Stomach (tissue), 4 donors: ENCODE measurements at regions not wholly inside any gene's neighbourhood (a gene's known extent, or its start where the extent isn't known, plus 50 kb on each side); places are given as distances from the start of the nearest gene placed in this dataset.

ENCODE experiments used
- EP300 ChIP-seq: sonication (generic); formaldehyde crosslinking; IDR thresholded peaks from one replicate; pipeline ENCODE4 v1.6.1; 2017; ENCODE audit warnings: antibody characterized with exemption
- POLR2A ChIP-seq, 4 donors: fragments of 450-650 bp; IDR thresholded peaks; one replicate each; pipeline ENCODE4 v1.6.1; 2016; ENCODE audit warnings: antibody characterized with exemption in 4 of 4, control low read depth in 2 of 4, mild to moderate bottlenecking in 1 of 4, moderate library complexity in 1 of 4
- POLR2AphosphoS5 ChIP-seq, 3 donors: sonication (generic); formaldehyde crosslinking; IDR thresholded peaks; one replicate each; pipeline ENCODE4 v1.6.1; 2016; ENCODE audit warnings: antibody characterized with exemption in 3 of 3
- TF ChIP-seq, protein P1 (sequence below), 7 experiments: fragments of 450-650 bp in 4 of 7; fragments of 200-600 bp in 3 of 7; sonication (generic) in 3 of 7; IDR thresholded peaks; one replicate each; pipeline ENCODE4 v1.5.1; 2016 to 2019; ENCODE audit warnings: antibody characterized with exemption in 7 of 7, control low read depth in 2 of 7, mild to moderate bottlenecking in 1 of 7

DNA sequence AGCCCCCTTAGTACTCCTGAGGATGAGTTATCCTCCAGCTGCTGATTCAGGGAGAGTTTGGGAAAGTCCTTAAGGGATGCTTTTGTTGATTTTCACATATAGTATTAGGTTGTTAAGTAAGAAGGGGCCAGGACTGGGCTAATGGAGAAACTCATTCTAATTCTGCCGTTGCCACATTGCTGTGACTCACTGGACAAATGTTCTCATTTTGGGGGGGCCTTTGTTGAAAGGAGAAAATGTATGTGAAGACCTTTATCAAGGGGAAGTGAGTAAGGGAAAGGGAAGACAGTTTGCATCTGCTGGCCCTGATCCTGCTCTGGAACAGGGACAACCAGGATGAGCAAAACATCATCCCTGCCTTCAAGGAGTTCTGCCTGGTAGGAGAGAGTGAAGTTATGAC, 123.2 kb upstream of the FGGY start:
- TF ChIP-seq, protein P1, sequence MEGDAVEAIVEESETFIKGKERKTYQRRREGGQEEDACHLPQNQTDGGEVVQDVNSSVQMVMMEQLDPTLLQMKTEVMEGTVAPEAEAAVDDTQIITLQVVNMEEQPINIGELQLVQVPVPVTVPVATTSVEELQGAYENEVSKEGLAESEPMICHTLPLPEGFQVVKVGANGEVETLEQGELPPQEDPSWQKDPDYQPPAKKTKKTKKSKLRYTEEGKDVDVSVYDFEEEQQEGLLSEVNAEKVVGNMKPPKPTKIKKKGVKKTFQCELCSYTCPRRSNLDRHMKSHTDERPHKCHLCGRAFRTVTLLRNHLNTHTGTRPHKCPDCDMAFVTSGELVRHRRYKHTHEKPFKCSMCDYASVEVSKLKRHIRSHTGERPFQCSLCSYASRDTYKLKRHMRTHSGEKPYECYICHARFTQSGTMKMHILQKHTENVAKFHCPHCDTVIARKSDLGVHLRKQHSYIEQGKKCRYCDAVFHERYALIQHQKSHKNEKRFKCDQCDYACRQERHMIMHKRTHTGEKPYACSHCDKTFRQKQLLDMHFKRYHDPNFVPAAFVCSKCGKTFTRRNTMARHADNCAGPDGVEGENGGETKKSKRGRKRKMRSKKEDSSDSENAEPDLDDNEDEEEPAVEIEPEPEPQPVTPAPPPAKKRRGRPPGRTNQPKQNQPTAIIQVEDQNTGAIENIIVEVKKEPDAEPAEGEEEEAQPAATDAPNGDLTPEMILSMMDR (IDR thresholded peaks at IDR 0.05) = no peak
- TF ChIP-seq EP300 (no peak), POLR2AphosphoS5 (IDR thresholded peaks at IDR 0.05) (no peak), POLR2A (IDR thresholded peaks at IDR 0.05) (no peak)
